Stimulated activated CD4-positive, alpha-beta T cell treated with anti-CD3 and anti-CD28 coated beads, Interleukin-2, amount 100 ng/mL, for 4 hours (primary cell): ENCODE measurements at regions not wholly inside any gene's neighbourhood (a gene's known extent, or its start where the extent isn't known, plus 50 kb on each side); places are given as distances from the start of the nearest gene placed in this dataset.
"Not testable (repeated sequence)": the region's sequence is repeated elsewhere in the genome, so short reads cannot be mapped to it uniquely, and the experiment has no call there.

Source experiments
- DNase-seq: peaks from one replicate; pipeline ENCODE4 v3.0.0-alpha.2; 2020; ENCODE audit warnings: low read depth

GRCh38 chr16:58820411-58820810 lies 86.3 kb upstream of the GOT2 start:
- no peak for DNase-seq

DNA sequence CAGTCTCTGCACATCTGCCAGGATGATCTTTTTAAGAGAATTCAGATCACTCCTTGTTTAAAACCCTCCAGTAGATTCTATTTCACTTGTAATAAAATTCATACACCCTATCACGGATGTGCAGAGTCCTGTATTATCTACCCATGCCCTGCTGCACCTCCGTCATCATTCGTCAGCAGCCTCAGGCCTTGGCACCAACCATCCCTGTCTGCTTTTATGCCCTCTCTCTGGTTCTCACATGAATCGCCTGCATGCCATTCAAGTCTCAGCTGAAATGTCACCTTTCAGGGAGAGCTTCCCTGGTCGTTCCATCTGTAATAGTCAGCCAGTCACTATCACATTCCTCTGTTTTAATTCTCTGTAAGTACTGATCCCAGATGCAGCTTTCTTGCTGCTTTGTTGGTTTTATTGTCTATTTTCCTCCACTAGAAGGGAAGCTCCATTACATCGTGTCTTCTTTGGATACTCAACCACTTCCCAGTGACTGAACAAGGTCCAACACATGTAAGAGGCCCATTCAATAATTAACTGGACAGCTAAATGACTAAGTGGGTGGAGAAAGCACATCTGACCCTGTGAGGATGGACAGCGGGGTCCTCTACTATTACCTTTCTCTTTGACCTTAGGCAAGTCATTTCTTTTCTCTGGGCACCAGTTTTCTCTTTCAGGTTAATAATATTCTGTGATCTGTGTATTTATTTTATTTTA lies 81.2 kb upstream of the GOT2 start:
- no peak for DNase-seq

DNA sequence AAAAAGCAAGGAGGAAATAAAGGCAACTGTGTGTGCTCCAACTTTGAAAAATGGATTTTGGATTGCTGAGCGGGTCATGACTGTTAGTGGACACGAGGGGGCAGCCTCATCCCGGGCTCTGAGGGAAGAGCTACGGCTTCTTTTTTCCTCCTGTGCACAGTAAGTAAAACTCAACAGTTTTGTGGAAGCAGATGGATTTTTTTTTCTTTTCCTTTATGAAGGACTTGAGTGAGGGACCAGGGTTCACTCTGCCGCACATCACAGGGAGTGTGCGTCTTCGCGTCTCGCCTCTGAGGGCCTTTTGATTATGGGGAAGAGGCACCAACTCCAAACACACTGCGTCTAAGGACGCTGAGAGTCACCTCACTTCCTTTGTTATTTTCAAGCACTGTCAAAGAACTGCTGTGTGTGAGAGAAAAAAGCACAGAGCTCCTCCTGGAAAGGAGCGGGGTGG lies 80.3 kb upstream of the GOT2 start:
- peak; percentile 0 for DNase-seq

DNA sequence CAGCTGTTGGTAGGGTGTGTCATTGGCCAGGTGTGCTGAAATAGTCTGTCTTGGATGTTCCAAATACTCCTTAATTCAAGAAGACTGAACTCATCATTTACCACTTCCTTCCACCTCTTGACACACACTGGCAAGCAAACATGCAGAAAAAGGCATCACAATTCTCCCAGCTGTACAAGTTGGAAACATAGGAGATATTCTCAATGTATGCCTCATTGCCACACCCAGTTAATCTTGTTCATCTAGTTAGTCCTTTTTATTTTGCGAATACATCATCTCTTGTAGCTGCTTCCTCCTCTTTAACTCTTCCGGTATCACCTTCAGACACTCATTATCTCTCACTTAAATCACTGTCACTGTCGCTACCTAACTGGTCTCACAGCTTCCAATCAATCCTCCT lies 75.1 kb upstream of the GOT2 start:
- no peak for DNase-seq

GRCh38 chr16:58807276-58807675 lies 73.2 kb upstream of the GOT2 start:
- no peak for DNase-seq

- no peak for DNase-seq
Measured at GRCh38 chr16:58801838-58802237, 67.7 kb upstream of the GOT2 start.

- no peak for DNase-seq
Measured at GRCh38 chr16:58797137-58797801, 63.2 kb upstream of the GOT2 start.

DNA sequence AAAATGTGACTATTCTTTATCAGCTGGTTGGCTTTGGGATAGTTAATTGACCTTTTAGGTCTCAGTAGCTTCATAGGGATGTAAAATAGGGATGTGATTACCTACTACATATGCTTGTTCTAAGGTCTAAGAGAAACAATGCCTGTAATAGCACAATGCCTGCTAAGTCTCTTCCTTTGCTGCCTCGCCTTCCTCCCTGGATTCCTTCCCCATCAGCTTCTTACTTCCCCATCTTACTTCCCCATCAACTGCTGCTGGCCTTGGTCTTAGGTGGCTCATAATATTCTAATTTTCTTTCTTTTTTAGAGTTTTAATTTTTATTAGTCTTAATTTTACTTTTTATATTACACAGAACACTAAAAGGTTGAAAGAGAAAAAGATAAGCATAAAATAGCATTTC lies 59.2 kb upstream of the GOT2 start:
- no peak for DNase-seq

- no peak for DNase-seq
Measured at GRCh38 chr16:58792188-58792587, 58.1 kb upstream of the GOT2 start.

DNA sequence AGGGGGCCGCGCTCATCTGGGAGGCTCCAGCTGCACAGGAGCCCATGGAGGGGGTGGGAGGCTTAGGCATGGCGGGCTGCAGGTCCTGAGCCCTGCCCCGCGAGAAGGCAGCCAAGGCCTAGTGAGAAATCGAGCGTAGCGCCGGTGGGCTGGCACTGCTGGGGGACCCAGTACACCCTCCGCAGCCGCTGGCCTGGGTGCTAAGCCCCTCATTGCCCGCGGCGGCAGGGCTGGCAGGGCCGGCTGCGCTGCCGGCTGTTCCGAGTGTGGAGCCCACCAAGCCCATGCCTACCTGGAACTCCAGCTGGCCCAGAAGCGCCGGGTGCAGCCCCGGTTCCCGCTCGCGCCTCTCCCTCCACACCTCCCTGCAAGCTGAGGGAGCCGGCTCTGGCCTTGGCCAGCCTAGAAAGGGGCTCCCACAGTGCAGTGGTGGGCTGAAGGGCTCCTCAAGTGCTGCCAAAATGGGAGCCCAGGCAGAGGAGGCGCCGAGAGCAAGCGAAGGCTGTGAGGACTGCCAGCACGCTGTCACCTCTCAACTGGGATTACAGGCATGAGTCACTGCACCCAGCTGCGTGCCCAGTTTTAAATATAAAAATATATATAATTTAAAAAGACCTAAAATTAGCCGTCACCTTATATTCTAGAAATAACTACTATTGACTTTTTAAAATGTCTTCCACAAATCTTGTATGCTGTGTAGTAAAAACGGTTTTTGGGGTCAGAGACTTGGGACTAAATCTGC lies 56.9 kb upstream of the GOT2 start:
- not testable (repeated sequence) for DNase-seq

DNA sequence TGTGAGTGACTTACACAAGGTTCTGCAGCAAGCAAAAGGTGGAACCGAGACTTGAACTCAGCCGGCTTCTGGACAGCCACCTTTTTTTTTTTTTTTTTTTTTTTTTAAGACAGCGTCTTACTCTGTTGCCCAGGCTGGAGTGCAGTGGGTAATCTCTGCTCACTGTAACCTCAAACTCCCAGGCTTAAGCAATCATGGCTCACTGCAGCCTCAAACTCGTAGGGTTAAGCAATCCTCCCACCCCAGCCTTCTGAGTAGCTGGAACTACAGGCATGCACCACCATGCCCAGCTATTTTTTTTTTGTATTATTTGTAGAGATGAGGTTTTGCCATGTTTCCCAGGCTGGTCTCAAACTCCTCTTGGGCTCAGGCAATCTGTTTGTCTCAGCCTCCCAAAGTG lies 55.2 kb upstream of the GOT2 start:
- DNase-seq: no peak
